Activated CD8-positive, alpha-beta memory T cell treated with anti-CD3 and anti-CD28 coated beads, Interleukin-2, amount 50 U/mL, for 1 hour (primary cell): ENCODE measurements at regions not wholly inside any gene's neighbourhood (a gene's known extent, or its start where the extent isn't known, plus 50 kb on each side); places are given as distances from the start of the nearest gene placed in this dataset.
"Not testable (repeated sequence)": the region's sequence is repeated elsewhere in the genome, so short reads cannot be mapped to it uniquely, and the experiment has no call there.

Experiments
- DNase-seq: peaks from one replicate; pipeline ENCODE4 v3.0.0-alpha.2; 2020; ENCODE audit errors: extremely low read depth

- not testable (repeated sequence) for DNase-seq
These were observed 225.1 kb upstream of the ANKH start for GRCh38 chr5:15096686-15097085.

GRCh38 chr5:15092801-15093200 lies 221.2 kb upstream of the ANKH start:
- no peak for DNase-seq

GRCh38 chr5:15085671-15086070 lies 214.1 kb upstream of the ANKH start:
- no peak for DNase-seq

GRCh38 chr5:15082096-15082495 lies 210.5 kb upstream of the ANKH start:
- DNase-seq: no peak

GRCh38 chr5:15080219-15080618 lies 208.6 kb upstream of the ANKH start:
- no peak for DNase-seq

- DNase-seq: no peak
These were observed 208.0 kb upstream of the ANKH start for GRCh38 chr5:15079566-15079965.

GRCh38 chr5:15074651-15075050 lies 203.1 kb upstream of the ANKH start:
- no peak for DNase-seq

- DNase-seq: no peak
These were observed 201.9 kb upstream of the ANKH start for GRCh38 chr5:15073453-15073852.

GRCh38 chr5:15070907-15071306 lies 199.3 kb upstream of the ANKH start:
- no peak for DNase-seq

- no peak for DNase-seq
These were observed 197.9 kb upstream of the ANKH start for GRCh38 chr5:15069407-15069905.

GRCh38 chr5:15065091-15065490 lies 193.5 kb upstream of the ANKH start:
- no peak for DNase-seq

GRCh38 chr5:15064396-15064795 lies 192.8 kb upstream of the ANKH start:
- no peak for DNase-seq

- DNase-seq: no peak
These were observed 185.5 kb upstream of the ANKH start for GRCh38 chr5:15056988-15057592.

- no peak for DNase-seq
These were observed 172.9 kb upstream of the ANKH start for GRCh38 chr5:15044521-15044920.

GRCh38 chr5:15037247-15037908 lies 165.8 kb upstream of the ANKH start:
- DNase-seq: no peak

GRCh38 chr5:15034379-15034778 lies 162.8 kb upstream of the ANKH start:
- DNase-seq: no peak

GRCh38 chr5:15031180-15031579 lies 159.6 kb upstream of the ANKH start:
- DNase-seq: no peak

- no peak for DNase-seq
These were observed 156.2 kb upstream of the ANKH start for GRCh38 chr5:15027764-15028163.

GRCh38 chr5:15026944-15027343 lies 155.4 kb upstream of the ANKH start:
- DNase-seq: no peak

GRCh38 chr5:15026011-15026893 lies 154.7 kb upstream of the ANKH start:
- no peak for DNase-seq

GRCh38 chr5:15023846-15024245 lies 152.3 kb upstream of the ANKH start:
- no peak for DNase-seq

- DNase-seq: no peak
These were observed 151.7 kb upstream of the ANKH start for GRCh38 chr5:15023266-15023665.
